Ammon's horn (tissue), 1 donor: ENCODE measurements at regions not wholly inside any gene's neighbourhood (a gene's known extent, or its start where the extent isn't known, plus 50 kb on each side); places are given as distances from the start of the nearest gene placed in this dataset.
"Not testable (repeated sequence)": the region's sequence is repeated elsewhere in the genome, so short reads cannot be mapped to it uniquely, and the experiment has no call there.

Source experiments
- DNase-seq: peaks from one replicate; pipeline ENCODE4 v3.0.0-alpha.2; 2016; ENCODE audit warnings: low spot score

DNA sequence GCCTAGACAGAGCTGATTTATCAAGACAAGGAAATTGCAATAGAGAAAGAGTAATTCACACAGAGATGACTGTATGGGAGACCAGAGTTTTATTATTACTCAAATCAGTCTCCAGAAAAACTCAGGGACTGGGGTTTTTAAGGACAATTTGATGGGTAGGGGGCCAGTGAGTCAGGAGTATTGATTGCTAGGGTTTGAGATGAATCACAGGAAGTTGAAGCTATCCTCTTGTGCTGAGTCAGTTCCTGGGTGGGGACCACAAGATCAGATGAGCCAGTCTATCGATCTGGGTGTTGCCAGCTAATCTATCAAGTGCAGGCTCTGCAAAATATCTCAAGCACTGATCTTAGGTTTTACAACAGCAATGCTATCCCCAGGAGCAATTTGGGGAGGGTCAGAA lies 87.4 kb upstream of the TGIF2LY start:
- DNase-seq, result not testable (repeated sequence)

DNA sequence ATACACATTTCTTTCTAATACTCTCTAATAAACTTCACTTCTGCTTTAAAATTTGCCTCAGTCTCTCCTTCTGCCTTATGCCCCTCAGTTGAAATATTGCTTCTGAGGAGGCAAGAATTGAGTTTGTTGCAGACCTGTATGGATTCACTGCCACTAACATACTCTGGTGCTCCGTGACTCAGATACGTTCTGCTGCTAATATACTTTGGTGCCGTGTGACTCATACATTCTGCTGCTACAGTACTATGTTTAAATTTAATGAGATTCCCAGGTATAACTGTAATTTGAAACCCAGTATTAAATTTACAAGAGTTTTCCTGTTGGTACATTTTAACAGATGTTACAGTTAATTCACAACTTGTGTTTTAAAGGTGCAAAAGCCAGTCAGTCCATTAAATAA lies 84.3 kb upstream of the TGIF2LY start:
- not testable (repeated sequence) for DNase-seq

DNA sequence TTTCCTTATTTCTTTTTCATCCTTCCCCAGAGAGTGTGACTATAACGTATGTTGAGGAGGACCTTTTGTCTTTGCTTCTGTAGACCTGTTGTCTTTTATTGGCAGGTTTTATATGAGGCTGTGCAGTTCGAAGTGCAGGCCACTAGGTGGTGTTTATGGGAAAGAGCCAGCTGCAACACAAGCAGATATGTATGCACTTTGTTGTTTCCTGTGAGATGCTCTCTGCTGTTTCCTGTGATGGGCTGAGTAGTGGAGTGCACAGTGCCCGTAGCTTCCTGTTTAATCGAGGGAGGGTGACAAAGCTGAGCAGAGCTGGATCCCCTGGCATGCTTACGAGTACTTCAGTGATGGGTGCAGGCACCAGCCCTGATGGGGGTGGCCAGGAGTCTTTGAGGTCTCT lies 51.8 kb upstream of the TGIF2LY start:
- DNase-seq, result peak; percentile 17
